Mesothelial cell of epicardium (in vitro differentiated cells): ENCODE measurements at regions not wholly inside any gene's neighbourhood (a gene's known extent, or its start where the extent isn't known, plus 50 kb on each side); places are given as distances from the start of the nearest gene placed in this dataset.

Source experiments
- DNase-seq, 2 experiments: peaks; one replicate each; pipeline ENCODE4 v3.0.0; 2021; ENCODE audit warnings: low spot score in 2 of 2; ENCODE audit not compliant: unreplicated experiment in 2 of 2
- H3K27ac Mint-ChIP-seq: 2 replicates; pipeline ENCODE4 v1.8.0; 2021; ENCODE audit warnings: mixed read lengths
- H3K27me3 Mint-ChIP-seq: 2 replicates; pipeline ENCODE4 v1.8.0; 2021; ENCODE audit warnings: low read depth, mixed read lengths
- H3K36me3 Mint-ChIP-seq: 2 replicates; pipeline ENCODE4 v1.8.0; 2021; ENCODE audit warnings: mixed read lengths
- H3K4me1 Mint-ChIP-seq: 2 replicates; pipeline ENCODE4 v1.8.0; 2021; ENCODE audit warnings: mixed read lengths
- H3K4me3 Mint-ChIP-seq: 2 replicates; pipeline ENCODE4 v1.8.0; 2021; ENCODE audit warnings: mild to moderate bottlenecking, moderate library complexity, mixed read lengths
- H3K9me3 Mint-ChIP-seq: 2 replicates; pipeline ENCODE4 v1.8.0; 2021; ENCODE audit warnings: mixed read lengths
- TF ChIP-seq, protein P1 (sequence below): fragments of 200-600 bp; sonication (generic); IDR thresholded peaks from one replicate; pipeline ENCODE4 v1.5.0; 2021; ENCODE audit warnings: antibody characterized with exemption; ENCODE audit not compliant: unreplicated experiment

DNA sequence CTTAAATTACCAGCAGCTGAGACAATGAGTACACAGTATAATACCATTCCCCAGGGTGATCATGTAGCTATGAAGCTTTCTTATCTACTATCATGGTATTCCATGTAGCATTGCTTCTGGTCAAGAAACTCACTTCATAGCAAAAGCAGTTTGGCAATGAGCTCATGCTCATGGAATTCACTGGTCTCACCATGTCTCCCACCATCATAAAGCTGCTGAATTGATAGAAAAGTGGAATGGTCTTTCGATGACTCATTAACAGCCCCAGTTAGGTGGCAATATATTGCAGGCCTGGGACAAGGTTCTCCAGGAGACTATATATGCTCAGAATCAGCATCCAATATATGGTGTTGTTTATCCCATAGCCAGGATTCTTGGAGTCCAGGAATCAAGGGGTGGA, 553.7 kb downstream of the FOXG1 start:
- no peak overlapping the region for H3K27ac Mint-ChIP-seq
- H3K27me3 Mint-ChIP-seq, result no peaks in the 10 kb centered on the region

DNA sequence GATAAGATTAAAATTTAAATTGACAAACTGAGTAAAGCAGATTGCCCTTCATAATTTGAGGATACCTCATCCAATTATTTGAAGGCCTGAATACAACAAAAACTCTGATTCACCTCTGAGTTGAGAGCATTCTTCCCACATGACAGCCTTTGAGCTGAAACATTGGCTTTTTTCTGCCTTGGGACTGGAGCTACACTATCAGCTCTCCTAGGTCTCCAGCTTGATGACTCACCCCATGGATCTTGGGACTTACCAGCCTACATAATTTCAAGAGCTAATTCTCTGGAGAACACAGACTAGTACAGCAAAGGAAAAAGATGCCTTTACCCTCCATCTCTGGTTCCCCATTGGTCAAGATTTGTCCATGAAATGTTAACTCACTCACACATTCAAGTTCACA, 555.1 kb downstream of the FOXG1 start:
- Mint-ChIP-seq H3K27ac (no peak overlapping the region), H3K36me3 (no peaks in the 10 kb centered on the region), H3K27me3 (no peaks in the 10 kb centered on the region), H3K9me3 (peaks cover 16% of the 10 kb centered on the region), H3K4me1 (no peaks in the 10 kb centered on the region), H3K4me3 (no peak overlapping the region)
- no peak for DNase-seq
- TF ChIP-seq, protein P1, sequence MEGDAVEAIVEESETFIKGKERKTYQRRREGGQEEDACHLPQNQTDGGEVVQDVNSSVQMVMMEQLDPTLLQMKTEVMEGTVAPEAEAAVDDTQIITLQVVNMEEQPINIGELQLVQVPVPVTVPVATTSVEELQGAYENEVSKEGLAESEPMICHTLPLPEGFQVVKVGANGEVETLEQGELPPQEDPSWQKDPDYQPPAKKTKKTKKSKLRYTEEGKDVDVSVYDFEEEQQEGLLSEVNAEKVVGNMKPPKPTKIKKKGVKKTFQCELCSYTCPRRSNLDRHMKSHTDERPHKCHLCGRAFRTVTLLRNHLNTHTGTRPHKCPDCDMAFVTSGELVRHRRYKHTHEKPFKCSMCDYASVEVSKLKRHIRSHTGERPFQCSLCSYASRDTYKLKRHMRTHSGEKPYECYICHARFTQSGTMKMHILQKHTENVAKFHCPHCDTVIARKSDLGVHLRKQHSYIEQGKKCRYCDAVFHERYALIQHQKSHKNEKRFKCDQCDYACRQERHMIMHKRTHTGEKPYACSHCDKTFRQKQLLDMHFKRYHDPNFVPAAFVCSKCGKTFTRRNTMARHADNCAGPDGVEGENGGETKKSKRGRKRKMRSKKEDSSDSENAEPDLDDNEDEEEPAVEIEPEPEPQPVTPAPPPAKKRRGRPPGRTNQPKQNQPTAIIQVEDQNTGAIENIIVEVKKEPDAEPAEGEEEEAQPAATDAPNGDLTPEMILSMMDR, result no peak

More for the DNA sequence above, 553.7 kb downstream of the FOXG1 start:
- no peak overlapping the region for H3K4me3 Mint-ChIP-seq
- H3K36me3 Mint-ChIP-seq, result no peaks in the 10 kb centered on the region
- peaks cover 16% of the 10 kb centered on the region for H3K9me3 Mint-ChIP-seq
- no peak for DNase-seq
- TF ChIP-seq, protein P1, result no peak
- no peaks in the 10 kb centered on the region for H3K4me1 Mint-ChIP-seq

DNA sequence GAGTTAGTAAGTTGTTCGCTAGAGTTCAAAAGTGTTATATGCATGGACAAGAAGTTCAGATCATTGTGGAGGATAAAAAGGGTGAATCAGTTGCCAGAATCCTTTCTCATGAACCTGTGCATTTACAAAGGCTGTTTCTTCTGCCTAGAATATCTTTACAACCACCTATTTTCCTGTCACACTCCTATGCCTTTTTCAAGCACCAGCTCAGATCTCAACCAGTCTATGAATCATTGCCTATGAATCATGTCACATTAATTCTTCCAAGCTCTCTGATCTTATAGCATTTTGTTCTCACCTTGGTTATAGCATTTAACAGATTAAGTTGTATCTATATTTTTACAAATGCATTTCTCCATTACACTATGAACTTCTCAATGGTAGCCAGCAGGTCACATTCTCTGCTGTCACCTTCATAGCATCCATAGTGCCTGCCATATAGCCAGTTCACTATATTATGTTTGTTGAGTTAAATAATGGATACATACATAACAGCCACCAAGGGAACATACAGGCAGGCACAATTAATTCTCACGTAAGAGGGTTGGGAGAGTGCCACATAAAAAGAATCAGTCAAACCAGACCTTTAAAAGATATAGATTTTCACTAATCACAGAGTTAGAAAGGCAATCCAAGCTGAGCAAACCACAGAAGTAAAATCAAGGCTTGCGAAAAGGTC, 573.0 kb downstream of the FOXG1 start:
- peaks cover 3% of the 10 kb centered on the region for H3K9me3 Mint-ChIP-seq
- H3K36me3 Mint-ChIP-seq, result no peaks in the 10 kb centered on the region
- no peaks in the 10 kb centered on the region for H3K27me3 Mint-ChIP-seq
- DNase-seq, result no peak
- no peak overlapping the region for H3K4me3 Mint-ChIP-seq
- TF ChIP-seq, protein P1, result no peak
- H3K4me1 Mint-ChIP-seq, result no peaks in the 10 kb centered on the region
- no peak overlapping the region for H3K27ac Mint-ChIP-seq

DNA sequence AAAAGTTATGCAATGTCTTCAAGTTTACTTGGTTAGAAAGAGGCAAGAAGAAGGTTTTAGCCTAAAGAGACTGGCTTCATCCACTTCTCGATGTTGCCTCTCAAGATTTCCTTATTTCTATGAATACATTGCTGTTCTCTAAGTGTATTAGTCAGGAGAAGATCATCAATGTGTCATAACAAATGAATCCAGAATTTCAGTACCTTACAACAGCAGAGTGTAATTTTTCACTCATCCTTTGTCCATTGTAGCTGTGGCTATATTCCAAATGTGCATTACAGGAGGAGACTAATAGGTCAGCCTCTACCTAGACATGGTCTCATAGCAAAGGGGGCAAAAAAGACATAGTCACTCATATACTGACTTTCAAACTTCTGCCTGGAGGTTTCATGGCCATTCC, 579.1 kb downstream of the PRKD1 start:
- H3K27me3 Mint-ChIP-seq, result peaks cover 5% of the 10 kb centered on the region
- TF ChIP-seq, protein P1, result no peak
- no peaks in the 10 kb centered on the region for H3K36me3 Mint-ChIP-seq
- no peaks in the 10 kb centered on the region for H3K9me3 Mint-ChIP-seq
- no peak overlapping the region for H3K27ac Mint-ChIP-seq
- DNase-seq, result no peak
- no peak overlapping the region for H3K4me3 Mint-ChIP-seq
- no peaks in the 10 kb centered on the region for H3K4me1 Mint-ChIP-seq

DNA sequence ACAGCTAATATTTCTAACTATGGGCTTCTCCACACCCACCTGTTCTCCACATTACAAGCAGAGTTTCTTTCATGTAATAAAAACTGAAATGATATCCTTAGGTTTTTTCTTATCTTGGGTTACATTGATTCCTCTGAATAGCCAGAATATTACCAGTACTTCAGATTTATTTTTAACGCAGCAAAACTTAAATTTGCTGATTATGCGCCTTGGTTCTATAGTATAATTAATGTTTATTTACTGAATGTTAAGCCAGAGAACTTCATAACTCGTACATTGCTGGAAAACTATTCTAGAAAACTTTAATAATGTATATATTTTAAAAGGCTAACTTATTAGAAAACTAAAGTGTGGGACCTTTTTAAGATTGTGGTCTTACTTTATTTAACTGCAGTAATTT, 577.2 kb downstream of the PRKD1 start:
- no peaks in the 10 kb centered on the region for H3K36me3 Mint-ChIP-seq
- no peak for DNase-seq
- no peaks in the 10 kb centered on the region for H3K9me3 Mint-ChIP-seq
- no peaks in the 10 kb centered on the region for H3K4me1 Mint-ChIP-seq
- TF ChIP-seq, protein P1, result no peak
- peaks cover 14% of the 10 kb centered on the region for H3K27me3 Mint-ChIP-seq
- H3K27ac Mint-ChIP-seq, result no peak overlapping the region
- H3K4me3 Mint-ChIP-seq, result no peak overlapping the region
